Keratinocyte (primary cell): ENCODE measurements at regions not wholly inside any gene's neighbourhood (a gene's known extent, or its start where the extent isn't known, plus 50 kb on each side); places are given as distances from the start of the nearest gene placed in this dataset.

Source experiments
- DNase-seq: peaks from one replicate; pipeline ENCODE4 v3.0.0-alpha.2; 2011; ENCODE audit warnings: low read depth, missing footprints, low spot score
- FAIRE-seq: peaks from 2 replicates; lab custom pipeline; 2011; peaks lifted over from hg19 to GRCh38; lab: Jason Lieb, UNC
- H2AFZ ChIP-seq: 2 replicates; pipeline ENCODE4 v1.6.0; 2012; ENCODE audit warnings: low read length, control low read depth, inconsistent platforms; ENCODE audit not compliant: control insufficient read depth
- H3K27ac ChIP-seq: 2 replicates; pipeline ENCODE4 v1.5.1; 2011; ENCODE audit warnings: low read length; ENCODE audit not compliant: control insufficient read depth, insufficient read depth
- H3K27me3 ChIP-seq: 3 replicates; pipeline ENCODE4 v1.6.0; 2011; ENCODE audit warnings: low read length; ENCODE audit not compliant: control insufficient read depth, insufficient read depth; ENCODE audit errors: extremely low read depth
- H3K36me3 ChIP-seq, 2 experiments: 2 replicates in 1 of 2; 3 replicates in 1 of 2; pipeline ENCODE4 v1.5.1; 2011; ENCODE audit warnings: low read length in 2 of 2, mild to moderate bottlenecking in 1 of 2; ENCODE audit not compliant: control insufficient read depth in 2 of 2, insufficient read depth in 2 of 2; ENCODE audit errors: extremely low read depth in 1 of 2
- H3K4me1 ChIP-seq: 3 replicates; pipeline ENCODE4 v1.5.1; 2011; ENCODE audit warnings: low read length; ENCODE audit not compliant: control insufficient read depth, insufficient read depth; ENCODE audit errors: extremely low read depth
- H3K4me2 ChIP-seq: 3 replicates; pipeline ENCODE4 v1.6.0; 2011; ENCODE audit warnings: low read depth, low read length; ENCODE audit not compliant: control insufficient read depth, insufficient read depth; ENCODE audit errors: extremely low read depth
- H3K4me3 ChIP-seq, 3 experiments: fragments of 200-600 bp in 1 of 3; sonication (generic) in 1 of 3; 2 replicates in 2 of 3; 3 replicates in 1 of 3; pipeline ENCODE4 v1.5.1; 2011 to 2016; ENCODE audit warnings: low read length in 3 of 3, mild to moderate bottlenecking in 3 of 3, control low read depth in 2 of 3, inconsistent platforms in 1 of 3, low read depth in 1 of 3, mixed read lengths in 1 of 3, mixed run types in 1 of 3, moderate library complexity in 1 of 3; ENCODE audit not compliant: control insufficient read depth in 2 of 3, insufficient read depth in 2 of 3; ENCODE audit errors: extremely low read depth in 1 of 3
- H3K79me2 ChIP-seq: 2 replicates; pipeline ENCODE4 v1.6.0; 2012; ENCODE audit warnings: low read length; ENCODE audit not compliant: control insufficient read depth, insufficient read depth
- H3K9ac ChIP-seq: 3 replicates; pipeline ENCODE4 v1.6.0; 2011; ENCODE audit warnings: low read length; ENCODE audit not compliant: control insufficient read depth, insufficient read depth; ENCODE audit errors: extremely low read depth
- H3K9me1 ChIP-seq: 3 replicates; pipeline ENCODE4 v1.6.0; 2011; ENCODE audit warnings: low read length; ENCODE audit not compliant: control insufficient read depth, insufficient read depth; ENCODE audit errors: extremely low read depth
- H3K9me3 ChIP-seq: 2 replicates; pipeline ENCODE4 v1.5.1; 2012; ENCODE audit warnings: low read depth, low read length; ENCODE audit not compliant: control insufficient read depth
- H4K20me1 ChIP-seq: 3 replicates; pipeline ENCODE4 v1.6.0; 2011; ENCODE audit warnings: low read length; ENCODE audit not compliant: control insufficient read depth, insufficient read depth; ENCODE audit errors: extremely low read depth
- CTCF ChIP-seq, 3 experiments: IDR thresholded peaks in 1 of 3; conservative IDR thresholded peaks in 1 of 3; optimal IDR thresholded peaks in 1 of 3; 2 replicates in 2 of 3; 3 replicates in 1 of 3; pipeline versions ENCODE3 to v1.5.1; 2011; ENCODE audit warnings: low read length in 3 of 3, mild to moderate bottlenecking in 3 of 3, moderate library complexity in 2 of 3, control low read depth in 1 of 3, inconsistent platforms in 1 of 3; ENCODE audit not compliant: insufficient read depth in 2 of 3; ENCODE audit errors: extremely low read depth in 1 of 3
- EZH2 ChIP-seq: IDR thresholded peaks from one replicate; pipeline ENCODE4 v1.6.1; 2012; ENCODE audit warnings: inconsistent platforms, mild to moderate bottlenecking, low read length, moderate library complexity
- dilution Hi-C: fragments of 300-500 bp; cut with MboI; formaldehyde crosslinking; loops from one replicate; pipeline ENCODE4 v1.7.0; 2020; ENCODE audit warnings: low sequenced_read_pairs; ENCODE audit not compliant: extremely low pct_ligation_motif_present

- no peaks in the 10 kb centered on the region for H3K79me2 ChIP-seq
- no peak overlapping the region for H2AFZ ChIP-seq
- dilution Hi-C loops = no loop called here
- no peak overlapping the region for H3K4me2 ChIP-seq
- no peak overlapping the region for H3K4me3 ChIP-seq
- no peaks in the 10 kb centered on the region for H3K36me3 ChIP-seq
- H3K9me3 ChIP-seq = no peaks in the 10 kb centered on the region
- TF ChIP-seq EZH2 (no peak), CTCF (optimal IDR thresholded peaks at IDR 0.05 in 1 of 3, IDR thresholded peaks at IDR 0.05 in 1 of 3, conservative IDR thresholded peaks at IDR 0.05 in 1 of 3; ENCODE audit: extremely low read depth in 1 of 3, insufficient read depth in 2 of 3, low read length in 3 of 3) (no peak)
- H3K27ac ChIP-seq = no peak overlapping the region
- no peaks in the 10 kb centered on the region for H3K9me1 ChIP-seq
- DNase-seq (no peak), FAIRE-seq (no peak)
- H3K9ac ChIP-seq = no peak overlapping the region
- no peaks in the 10 kb centered on the region for H4K20me1 ChIP-seq
- no peaks in the 10 kb centered on the region for H3K4me1 ChIP-seq
- H3K27me3 ChIP-seq = no peaks in the 10 kb centered on the region
These were observed 429.4 kb upstream of the LMO3 start for GRCh38 chr12:17035372-17035771.

- Histone ChIP-seq H2AFZ (no peak overlapping the region), H3K79me2 (no peaks in the 10 kb centered on the region), H3K27me3 (no peaks in the 10 kb centered on the region), H3K27ac (no peak overlapping the region), H3K4me1 (no peaks in the 10 kb centered on the region), H3K9me3 (no peaks in the 10 kb centered on the region), H4K20me1 (no peaks in the 10 kb centered on the region), H3K4me2 (no peak overlapping the region), H3K36me3 (no peaks in the 10 kb centered on the region), H3K9me1 (no peaks in the 10 kb centered on the region), H3K9ac (no peak overlapping the region), H3K4me3 (no peak overlapping the region)
- dilution Hi-C loops = no loop called here
- TF ChIP-seq CTCF (optimal IDR thresholded peaks at IDR 0.05 in 1 of 3, IDR thresholded peaks at IDR 0.05 in 1 of 3, conservative IDR thresholded peaks at IDR 0.05 in 1 of 3; ENCODE audit: extremely low read depth in 1 of 3, insufficient read depth in 2 of 3, low read length in 3 of 3) (no peak), EZH2 (no peak)
- FAIRE-seq = no peak
- DNase-seq = no peak
These were observed 424.4 kb upstream of the LMO3 start for GRCh38 chr12:17030338-17030737.
